H1 (cell line): ENCODE measurements at regions not wholly inside any gene's neighbourhood (a gene's known extent, or its start where the extent isn't known, plus 50 kb on each side); places are given as distances from the start of the nearest gene placed in this dataset.

Experiments
- CTCF ChIA-PET: fragments of 300-600 bp; sonication (Branson Sonifier 250); formaldehyde crosslinking; loops from one replicate; lab custom pipeline; 2021; ENCODE audit not compliant: partially characterized antibody; lab: Charles Lee
- POLR2A ChIA-PET: fragments of 300-600 bp; sonication (Branson Sonifier 250); formaldehyde crosslinking; loops from one replicate; lab custom pipeline; 2021; ENCODE audit warnings: inconsistent platforms; ENCODE audit not compliant: partially characterized antibody; lab: Charles Lee
- DNase-seq, 2 experiments: peaks; one replicate each; pipeline versions ENCODE4 v3.0.0 to v3.0.0-alpha.2; 2010 to 2022; ENCODE audit warnings: low spot score in 2 of 2, low read depth in 1 of 2, mixed read lengths in 1 of 2
- FAIRE-seq: peaks from 2 replicates; lab custom pipeline; 2011; peaks lifted over from hg19 to GRCh38; lab: Jason Lieb, UNC
- H2AFZ ChIP-seq: 2 replicates; pipeline ENCODE4 v1.8.1; 2012; ENCODE audit warnings: low read length, inconsistent platforms
- H2AK5ac ChIP-seq: 2 replicates; pipeline ENCODE4 v1.6.1; 2013; ENCODE audit warnings: low read depth, low read length
- H2BK120ac ChIP-seq: replicated peaks from 2 replicates; pipeline ENCODE3; 2013; ENCODE audit warnings: low read depth, low read length, inconsistent platforms
- H2BK12ac ChIP-seq: 2 replicates; pipeline ENCODE4 v1.6.1; 2013; ENCODE audit warnings: low read depth, low read length
- H2BK15ac ChIP-seq: 2 replicates; pipeline ENCODE4 v1.6.1; 2013; ENCODE audit warnings: low read length
- H2BK20ac ChIP-seq: 2 replicates; pipeline ENCODE4 v1.6.1; 2013; ENCODE audit warnings: low read length
- H2BK5ac ChIP-seq: 2 replicates; pipeline ENCODE4 v1.6.1; 2013; ENCODE audit warnings: low read depth, low read length
- H3K14ac ChIP-seq: 2 replicates; pipeline ENCODE4 v1.6.1; 2013; ENCODE audit warnings: inconsistent platforms; ENCODE audit not compliant: insufficient read length
- H3K18ac ChIP-seq: 2 replicates; pipeline ENCODE4 v1.6.1; 2013; ENCODE audit warnings: low read length; ENCODE audit errors: extremely low read depth
- H3K23ac ChIP-seq: 2 replicates; pipeline ENCODE4 v1.6.1; 2013; ENCODE audit warnings: inconsistent platforms; ENCODE audit not compliant: insufficient read length
- H3K23me2 ChIP-seq: 2 replicates; pipeline ENCODE4 v1.6.1; 2013; ENCODE audit warnings: low read depth, low read length
- H3K27ac ChIP-seq: 2 replicates; pipeline ENCODE4 v1.6.1; 2011; ENCODE audit warnings: low read depth, low read length, inconsistent platforms
- H3K27me3 ChIP-seq, 4 experiments: replicated peaks in 1 of 4; 1 replicate in 1 of 4; 2 replicates in 3 of 4; pipeline versions ENCODE4 v1.6.1 to v1.8.1; 2011 to 2013; ENCODE audit warnings: low read length in 3 of 4, mild to moderate bottlenecking in 3 of 4, inconsistent platforms in 2 of 4, mixed read lengths in 2 of 4, moderate library complexity in 1 of 4; ENCODE audit not compliant: control insufficient read depth in 3 of 4, insufficient read depth in 3 of 4; ENCODE audit errors: extremely low read depth in 1 of 4
- H3K36me3 ChIP-seq, 4 experiments: 2 replicates each; pipeline versions ENCODE4 v1.6.1 to v1.8.1; 2011 to 2013; ENCODE audit warnings: mild to moderate bottlenecking in 4 of 4, low read length in 3 of 4, moderate library complexity in 2 of 4, control low read depth in 1 of 4, inconsistent platforms in 1 of 4; ENCODE audit not compliant: insufficient read depth in 4 of 4, control insufficient read depth in 2 of 4
- H3K4ac ChIP-seq: replicated peaks from 2 replicates; pipeline ENCODE3; 2013; ENCODE audit warnings: low read length, low read depth, mixed read lengths, inconsistent platforms; ENCODE audit not compliant: insufficient read length
- H3K4me1 ChIP-seq, 4 experiments: replicated peaks in 1 of 4; 1 replicate in 1 of 4; 2 replicates in 3 of 4; pipeline versions ENCODE4 v1.6.1 to v1.8.1; 2011 to 2013; ENCODE audit warnings: low read length in 3 of 4, inconsistent platforms in 2 of 4, mixed read lengths in 1 of 4; ENCODE audit not compliant: insufficient read depth in 4 of 4, control insufficient read depth in 3 of 4
- H3K4me2 ChIP-seq, 2 experiments: 2 replicates each; pipeline versions ENCODE4 v1.6.1 to v1.8.1; 2011 to 2013; ENCODE audit warnings: low read depth in 2 of 2, low read length in 2 of 2, control low read depth in 1 of 2, inconsistent platforms in 1 of 2, mild to moderate bottlenecking in 1 of 2; ENCODE audit not compliant: insufficient read depth in 1 of 2
- H3K4me3 ChIP-seq, 4 experiments: fragments of 200-600, 300-600 bp in 1 of 4; sonication (generic), shearing (Covaris generic), sonication (Bioruptor Twin) in 1 of 4; 2 replicates each; pipeline versions ENCODE4 v1.5.1 to v1.8.1; 2011 to 2016; ENCODE audit warnings: low read length in 4 of 4, low read depth in 3 of 4, control low read depth in 2 of 4, inconsistent platforms in 2 of 4, mild to moderate bottlenecking in 2 of 4, mixed read lengths in 1 of 4, moderate library complexity in 1 of 4; ENCODE audit not compliant: insufficient read depth in 2 of 4; ENCODE audit errors: extremely low read depth in 1 of 4
- H3K56ac ChIP-seq: replicated peaks from 2 replicates; pipeline ENCODE3; 2013; ENCODE audit warnings: low read depth, mild to moderate bottlenecking, mixed read lengths, low read length, inconsistent platforms; ENCODE audit not compliant: insufficient read length
- H3K79me1 ChIP-seq: 2 replicates; pipeline ENCODE4 v1.6.1; 2013; ENCODE audit warnings: low read depth, low read length, control low read depth
- H3K79me2 ChIP-seq, 2 experiments: 2 replicates each; pipeline versions ENCODE4 v1.6.1 to v1.8.1; 2012 to 2013; ENCODE audit warnings: low read length in 2 of 2, mild to moderate bottlenecking in 2 of 2, inconsistent platforms in 1 of 2; ENCODE audit not compliant: insufficient read depth in 2 of 2, control insufficient read depth in 1 of 2
- H3K9ac ChIP-seq, 4 experiments: replicated peaks in 1 of 4; 1 replicate in 1 of 4; 2 replicates in 3 of 4; pipeline versions ENCODE4 v1.6.1 to v1.8.1; 2011 to 2013; ENCODE audit warnings: low read depth in 3 of 4, low read length in 3 of 4, control low read depth in 2 of 4, mild to moderate bottlenecking in 2 of 4, moderate library complexity in 2 of 4, inconsistent platforms in 1 of 4; ENCODE audit errors: extremely low read depth in 1 of 4
- H3K9me3 ChIP-seq, 2 experiments: 2 replicates each; pipeline versions ENCODE4 v1.6.1 to v1.8.1; 2012 to 2013; ENCODE audit warnings: mild to moderate bottlenecking in 2 of 2, moderate library complexity in 2 of 2, control low read depth in 1 of 2, inconsistent platforms in 1 of 2, low read depth in 1 of 2, low read length in 1 of 2, mixed read lengths in 1 of 2; ENCODE audit not compliant: insufficient read depth in 2 of 2
- H4K20me1 ChIP-seq, 2 experiments: replicated peaks in 1 of 2; 2 replicates each; pipeline versions ENCODE3 to v1.8.1; 2011 to 2013; ENCODE audit warnings: inconsistent platforms in 2 of 2, low read length in 2 of 2, mild to moderate bottlenecking in 1 of 2; ENCODE audit not compliant: insufficient read depth in 2 of 2, control insufficient read depth in 1 of 2
- H4K5ac ChIP-seq: 2 replicates; pipeline ENCODE4 v1.6.1; 2013; ENCODE audit warnings: low read length, low read depth, mixed read lengths, inconsistent platforms; ENCODE audit not compliant: insufficient read length
- H4K8ac ChIP-seq: 2 replicates; pipeline ENCODE4 v1.8.0; 2013; ENCODE audit warnings: mild to moderate bottlenecking, moderate library complexity, low read length, inconsistent platforms; ENCODE audit not compliant: insufficient read depth; ENCODE audit errors: extremely low read depth
- H4K91ac ChIP-seq: replicated peaks from 2 replicates; pipeline ENCODE3; 2013; ENCODE audit warnings: low read length, mixed read lengths, inconsistent platforms; ENCODE audit not compliant: insufficient read length
- BRCA1 ChIP-seq: IDR thresholded peaks from 2 replicates; pipeline ENCODE4 v1.6.1; 2012; ENCODE audit warnings: low read depth, low read length, improper control_type of control experiment
- CEBPB ChIP-seq: IDR thresholded peaks from 2 replicates; pipeline ENCODE4 v1.6.1; 2012; ENCODE audit warnings: low read depth, low read length
- HDAC6 ChIP-seq: IDR thresholded peaks from one replicate; pipeline ENCODE4 v1.7.1; 2012; ENCODE audit warnings: low read depth, mild to moderate bottlenecking, inconsistent platforms, low read length, moderate library complexity
- POU5F1 ChIP-seq: IDR thresholded peaks from 2 replicates; pipeline ENCODE4 v1.6.1; 2011; ENCODE audit warnings: low read depth, mild to moderate bottlenecking, low read length, moderate library complexity
- TAF1 ChIP-seq: IDR thresholded peaks from 2 replicates; pipeline ENCODE4 v1.6.1; 2011; ENCODE audit warnings: mild to moderate bottlenecking, low read depth, low read length
- WGBS, 2 experiments: shearing (Covaris generic) in 1 of 2; methylation state at CpG; one replicate each; pipeline versions ENCODE4 v1.1.6 to v1.1.7; 2013 to 2015; ENCODE audit warnings: low lambda C conversion rate in 2 of 2, mixed read lengths in 2 of 2, inconsistent platforms in 1 of 2, low coverage in 1 of 2, missing lambda C conversion rate in 1 of 2; ENCODE audit not compliant: insufficient replicate concordance in 2 of 2, insufficient coverage in 1 of 2, insufficient read length in 1 of 2; ENCODE audit errors: extremely low coverage in 1 of 2, missing lambda C conversion rate in 1 of 2; 5-methylcytosine and 5-hydroxymethylcytosine counted together
- TF ChIP-seq, protein P1 (sequence below), 3 experiments: IDR thresholded peaks; 1 replicate in 2 of 3; 2 replicates in 1 of 3; pipeline versions ENCODE4 v1.5.1 to v1.6.1; 2011; ENCODE audit warnings: low read length in 3 of 3, mild to moderate bottlenecking in 3 of 3, inconsistent platforms in 2 of 3, low read depth in 1 of 3, moderate library complexity in 1 of 3; ENCODE audit not compliant: insufficient read depth in 1 of 3; ENCODE audit errors: control extremely low read depth in 1 of 3

DNA sequence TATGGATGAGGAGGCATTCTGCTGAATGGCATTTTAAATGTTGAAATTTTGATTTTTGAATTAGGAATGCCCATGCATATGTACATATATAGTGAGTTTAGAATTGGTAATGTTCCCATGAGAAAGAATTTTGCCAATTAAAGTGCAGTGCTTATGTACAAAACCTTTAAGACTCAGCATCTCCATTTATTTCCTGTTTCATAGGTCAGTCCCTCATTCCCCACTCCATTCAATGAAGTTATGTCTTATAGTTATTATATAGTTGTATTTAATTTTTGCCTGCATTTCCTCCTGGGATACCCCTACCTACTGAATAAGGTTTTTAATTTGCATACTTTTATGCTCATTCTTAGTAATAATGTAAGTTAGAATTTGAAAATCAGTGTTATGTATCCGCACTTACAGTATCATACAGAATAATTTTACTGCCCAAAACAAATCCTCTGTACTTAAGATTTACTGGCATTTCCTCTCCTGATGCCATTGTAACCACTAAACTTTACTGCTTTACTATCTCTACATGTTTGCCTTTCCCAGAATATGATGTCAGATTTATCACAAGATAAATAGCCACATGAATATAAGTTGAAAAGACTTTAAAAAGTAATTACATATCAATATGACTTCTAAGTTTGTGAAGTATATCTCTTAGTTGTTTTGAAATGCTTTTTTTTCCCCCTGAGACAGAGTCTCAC lies 389.1 kb upstream of the NDN start:
- Histone ChIP-seq H3K4me3 (no peak overlapping the region), H3K36me3 (peaks cover 0 to 4% (median 0%) of the 10 kb centered on the region in 4 experiments; a peak in 1 of 8 replicates), H2BK5ac (no peak overlapping the region), H4K8ac (no peak overlapping the region), H3K79me2 (no peaks in the 10 kb centered on the region), H3K14ac (no peak overlapping the region), H3K18ac (no peak overlapping the region), H2BK15ac (no peak overlapping the region), H2AFZ (no peak overlapping the region), H3K4ac (no peak overlapping the region), H3K4me1 (no peaks in the 10 kb centered on the region), H3K27ac (no peak overlapping the region), H3K9ac (no peak overlapping the region), H3K79me1 (no peaks in the 10 kb centered on the region), H4K20me1 (no peaks in the 10 kb centered on the region), H2AK5ac (no peak overlapping the region), H3K56ac (no peak overlapping the region), H4K5ac (no peak overlapping the region), H2BK120ac (no peak overlapping the region), H3K9me3 (peaks cover 37 to 40% of the 10 kb centered on the region in 2 experiments), H3K4me2 (no peak overlapping the region), H3K23ac (no peak overlapping the region), H2BK20ac (no peak overlapping the region), H4K91ac (no peak overlapping the region), H3K23me2 (no peaks in the 10 kb centered on the region), H2BK12ac (no peak overlapping the region), H3K27me3 (no peaks in the 10 kb centered on the region)
- ChIA-PET CTCF (no interaction called here), POLR2A (no interaction called here)
- 88% methylated on average over 1 of the region's 1 CpG; no CpG with 5 or more reads in 1 of the 2 experiments for WGBS, 2 experiments
- DNase-seq: no peak
- no peak for FAIRE-seq
- no peak for TF ChIP-seq POU5F1
- TF ChIP-seq HDAC6: no peak
- TF ChIP-seq, protein P1, sequence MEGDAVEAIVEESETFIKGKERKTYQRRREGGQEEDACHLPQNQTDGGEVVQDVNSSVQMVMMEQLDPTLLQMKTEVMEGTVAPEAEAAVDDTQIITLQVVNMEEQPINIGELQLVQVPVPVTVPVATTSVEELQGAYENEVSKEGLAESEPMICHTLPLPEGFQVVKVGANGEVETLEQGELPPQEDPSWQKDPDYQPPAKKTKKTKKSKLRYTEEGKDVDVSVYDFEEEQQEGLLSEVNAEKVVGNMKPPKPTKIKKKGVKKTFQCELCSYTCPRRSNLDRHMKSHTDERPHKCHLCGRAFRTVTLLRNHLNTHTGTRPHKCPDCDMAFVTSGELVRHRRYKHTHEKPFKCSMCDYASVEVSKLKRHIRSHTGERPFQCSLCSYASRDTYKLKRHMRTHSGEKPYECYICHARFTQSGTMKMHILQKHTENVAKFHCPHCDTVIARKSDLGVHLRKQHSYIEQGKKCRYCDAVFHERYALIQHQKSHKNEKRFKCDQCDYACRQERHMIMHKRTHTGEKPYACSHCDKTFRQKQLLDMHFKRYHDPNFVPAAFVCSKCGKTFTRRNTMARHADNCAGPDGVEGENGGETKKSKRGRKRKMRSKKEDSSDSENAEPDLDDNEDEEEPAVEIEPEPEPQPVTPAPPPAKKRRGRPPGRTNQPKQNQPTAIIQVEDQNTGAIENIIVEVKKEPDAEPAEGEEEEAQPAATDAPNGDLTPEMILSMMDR (IDR thresholded peaks at IDR 0.05; ENCODE audit: control extremely low read depth in 1 of 3, insufficient read depth in 1 of 3, low read depth in 1 of 3, low read length in 3 of 3): no peak
- no peak for TF ChIP-seq BRCA1
- TF ChIP-seq CEBPB: no peak
- TF ChIP-seq TAF1: no peak
